HG02642 (cell line): ENCODE measurements at regions not wholly inside any gene's neighbourhood (a gene's known extent, or its start where the extent isn't known, plus 50 kb on each side); places are given as distances from the start of the nearest gene placed in this dataset.

Source experiments
- ATAC-seq: cut with Tn5 transposase; IDR thresholded peaks from one replicate; pipeline ENCODE4 v1.9.1; 2021; ENCODE audit warnings: mild to moderate bottlenecking; ENCODE audit not compliant: unreplicated experiment, poor library complexity

GRCh38 chr20:22411627-22412450, 172.5 kb downstream of the FOXA2 start:
- ATAC-seq: no peak

GRCh38 chr20:22411286-22411626, 173.1 kb downstream of the FOXA2 start:
- no peak for ATAC-seq

- no peak for ATAC-seq
Observed at GRCh38 chr20:22410556-22411130, 173.7 kb downstream of the FOXA2 start.

GRCh38 chr20:22408521-22409402, 175.6 kb downstream of the FOXA2 start:
- ATAC-seq: no peak

- no peak for ATAC-seq
Observed at GRCh38 chr20:22407237-22408193, 176.9 kb downstream of the FOXA2 start.

GRCh38 chr20:22404419-22405170, 179.8 kb downstream of the FOXA2 start:
- no peak for ATAC-seq

- no peak for ATAC-seq
Observed at GRCh38 chr20:22403632-22404361, 180.6 kb downstream of the FOXA2 start.

- no peak for ATAC-seq
Observed at GRCh38 chr20:22403022-22403631, 181.2 kb downstream of the FOXA2 start.

GRCh38 chr20:22402550-22402949, 181.8 kb downstream of the FOXA2 start:
- no peak for ATAC-seq

- no peak for ATAC-seq
Observed at GRCh38 chr20:22400440-22400839, 183.9 kb downstream of the FOXA2 start.

- ATAC-seq: no peak
Observed at GRCh38 chr20:22394583-22394982, 189.8 kb downstream of the FOXA2 start.

GRCh38 chr20:22390543-22390903, 193.8 kb downstream of the FOXA2 start:
- ATAC-seq: no peak

- ATAC-seq: no peak
Observed at GRCh38 chr20:22389836-22390542, 194.4 kb downstream of the FOXA2 start.

GRCh38 chr20:22387452-22387851, 196.9 kb downstream of the FOXA2 start:
- ATAC-seq: no peak

- ATAC-seq: no peak
Observed at GRCh38 chr20:22386306-22386623, 198.1 kb downstream of the FOXA2 start.

GRCh38 chr20:22385602-22386305, 198.6 kb downstream of the FOXA2 start:
- no peak for ATAC-seq

- ATAC-seq: no peak
Observed at GRCh38 chr20:22384978-22385377, 199.4 kb downstream of the FOXA2 start.
